Heart left ventricle (tissue), 16 donors: ENCODE measurements at regions not wholly inside any gene's neighbourhood (a gene's known extent, or its start where the extent isn't known, plus 50 kb on each side); places are given as distances from the start of the nearest gene placed in this dataset.

ENCODE experiments used
- ATAC-seq, 4 donors: fragments of 200-7000 bp; cut with Tn5 transposase; one replicate each; pipeline ENCODE4 v1.9.1; 2020 to 2022; ENCODE audit warnings: moderate library complexity in 4 of 4, mild to moderate bottlenecking in 3 of 4, moderate number of reproducible peaks in 1 of 4
- DNase-seq, 5 donors: peaks; one replicate each; pipeline ENCODE4 v3.0.0-alpha.2; 2020
- H3K27ac ChIP-seq, 12 donors: fragments of 200-600 bp; sonication (generic) in 4 of 12; one replicate each; pipeline versions ENCODE4 v1.5.0 to v1.8.0; 2016 to 2022; ENCODE audit warnings: mild to moderate bottlenecking in 2 of 12
- H3K27me3 ChIP-seq, 9 donors: fragments of 200-600 bp; sonication (generic) in 2 of 9; one replicate each; pipeline versions ENCODE4 v1.5.1 to v1.8.0; 2016 to 2022; ENCODE audit warnings: mild to moderate bottlenecking in 3 of 9
- H3K36me3 ChIP-seq, 9 donors: fragments of 200-600 bp; sonication (generic) in 2 of 9; one replicate each; pipeline versions ENCODE4 v1.5.0 to v1.8.0; 2018 to 2022; ENCODE audit warnings: mild to moderate bottlenecking in 2 of 9
- H3K4me1 ChIP-seq, 12 donors: fragments of 200-600 bp; sonication (generic) in 4 of 12; one replicate each; pipeline versions ENCODE4 v1.5.0 to v1.8.0; 2016 to 2022; ENCODE audit warnings: mild to moderate bottlenecking in 3 of 12
- H3K4me3 ChIP-seq, 12 donors: fragments of 200-600 bp; sonication (generic) in 4 of 12; one replicate each; pipeline versions ENCODE4 v1.5.0 to v1.8.0; 2017 to 2022; ENCODE audit warnings: mild to moderate bottlenecking in 9 of 12, moderate library complexity in 4 of 12
- H3K9me3 ChIP-seq, 12 donors: fragments of 200-600 bp; sonication (generic) in 4 of 12; one replicate each; pipeline versions ENCODE4 v1.5.0 to v1.8.0; 2016 to 2022; ENCODE audit warnings: mild to moderate bottlenecking in 1 of 12
- CTCF ChIP-seq, 12 donors: fragments of 200-600 bp; sonication (generic) in 4 of 12; IDR thresholded peaks; one replicate each; pipeline versions ENCODE4 v1.5.0 to v1.8.0; 2018 to 2022; ENCODE audit warnings: antibody characterized with exemption in 12 of 12, mild to moderate bottlenecking in 5 of 12
- POLR2A ChIP-seq, 2 donors: fragments of 450-650 bp; IDR thresholded peaks; one replicate each; pipeline ENCODE4 v1.6.1; 2017; ENCODE audit warnings: antibody characterized with exemption in 2 of 2, mild to moderate bottlenecking in 2 of 2, moderate library complexity in 2 of 2
- WGBS, 4 donors: extraction: QIAGEN DNeasy Blood & Tissue Kit in 2 of 4; methylation state at CpG; one replicate each; pipeline versions ENCODE4 v1.1.5 to v1.1.7; 2013 to 2018; 5-methylcytosine and 5-hydroxymethylcytosine counted together
- intact Hi-C, 10 donors: fragments of 100-400 bp; cut with DNase I; formaldehyde crosslinking; loops; one replicate each; pipeline versions ENCODE4 v1.11.1 to v1.14.2; 2022
- donor health status: ischemic (EF 13 %, LVEDD 7.1; RV severe dilation, severe dysfunction).
- donor health status: healthy with polysubstance abuse.
- donor health status: DM: no; HTN: yes; CAD: no.
- donor health status: DM: no; HTN: no; CAD: no.
- donor health status: ischemic (EF 25% LVEDD 6.9; RV normal size, moderate dysfunction).
- donor health status: ischemic (EF 25% LVEDD 5.7; RV mildly dilated, moderate dysfunction).
- donor health status: healthy.
- donor health status: DM: yes; HTN: yes; CAD: no.
- donor health status: ischemic (EF 35%, LVEDD 5.7; RV mildly dilated, moderate dysfunction).
- donor health status: nonischemic (EF 11% LVEDD 7.7; RV severe dilation, severe dysfunction).
- donor health status: DM: yes; HTN: yes; CAD: no.
- donor health status: PGD.
- donor health status: ischemic (EF 29% LVEDD 5.4; RV normal size, mild dysfunction).
- donor health status: nonischemic (EF 23%, LVEDD 6.1; RV moderate dilation, normal function).

- H3K27me3 ChIP-seq, result peaks cover 0 to 6% (median 0%) of the 10 kb centered on the region in 9 donors
- H3K9me3 ChIP-seq, result peaks cover 0 to 9% (median 0%) of the 10 kb centered on the region in 12 donors
- no peak for DNase-seq
- TF ChIP-seq CTCF (IDR thresholded peaks at IDR 0.05), result no peak
- TF ChIP-seq POLR2A (IDR thresholded peaks at IDR 0.05), result no peak
- no peak overlapping the region for H3K4me3 ChIP-seq
- H3K27ac ChIP-seq, result no peak overlapping the region
- WGBS, 4 donors, result 40 to 55% (median 40%) methylated on average over 15 of the region's 15 CpGs
- no peak for ATAC-seq
- H3K36me3 ChIP-seq, result no peaks in the 10 kb centered on the region
- intact Hi-C loops, result no loop called here
- H3K4me1 ChIP-seq, result no peaks in the 10 kb centered on the region
Observed at GRCh38 chr16:20166531-20167235, 93.0 kb upstream of the GPR139 start.

- Histone ChIP-seq H3K4me1 (no peaks in the 10 kb centered on the region), H3K27ac (no peak overlapping the region), H3K4me3 (no peak overlapping the region), H3K36me3 (no peaks in the 10 kb centered on the region), H3K27me3 (peaks cover 0 to 7% (median 0%) of the 10 kb centered on the region in 9 donors), H3K9me3 (peaks cover 0 to 16% (median 5%) of the 10 kb centered on the region in 12 donors)
- intact Hi-C loops, result loop anchor here in 1 of 10 donors (10.0 kb wide), 1 partner anchor 59 kb away; no protein-coding TSS in a partner anchor
- no peak for DNase-seq
- ATAC-seq, result no peak
- 77 to 84% (median 79%) methylated on average over 1 of the region's 1 CpG for WGBS, 4 donors
- TF ChIP-seq CTCF (IDR thresholded peaks at IDR 0.05) (no peak), POLR2A (IDR thresholded peaks at IDR 0.05) (no peak)
Observed at GRCh38 chr16:20153444-20153843, 79.8 kb upstream of the GPR139 start.

GRCh38 chr16:20147091-20147490, 73.4 kb upstream of the GPR139 start:
- no peaks in the 10 kb centered on the region for H3K9me3 ChIP-seq
- WGBS, 4 donors, result 66 to 74% (median 73%) methylated on average over 5 of the region's 5 CpGs
- peaks cover 0 to 19% (median 0%) of the 10 kb centered on the region in 9 donors for H3K27me3 ChIP-seq
- no peak for DNase-seq
- no peak overlapping the region for H3K4me3 ChIP-seq
- intact Hi-C loops, result no loop called here
- no peak for TF ChIP-seq POLR2A (IDR thresholded peaks at IDR 0.05)
- TF ChIP-seq CTCF (IDR thresholded peaks at IDR 0.05), result no peak
- no peaks in the 10 kb centered on the region for H3K36me3 ChIP-seq
- no peak for ATAC-seq
- H3K4me1 ChIP-seq, result no peaks in the 10 kb centered on the region
- H3K27ac ChIP-seq, result no peak overlapping the region

- TF ChIP-seq CTCF (IDR thresholded peaks at IDR 0.05) (no peak), POLR2A (IDR thresholded peaks at IDR 0.05) (no peak)
- no peaks in the 10 kb centered on the region for H3K9me3 ChIP-seq
- WGBS, 4 donors, result 68 to 83% (median 70%) methylated on average over 7 of the region's 7 CpGs
Observed at GRCh38 chr16:20141956-20142355, 68.3 kb upstream of the GPR139 start.

More at GRCh38 chr16:20141956-20142355, 68.3 kb upstream of the GPR139 start:
- H3K4me1 ChIP-seq, result no peaks in the 10 kb centered on the region
- no peak overlapping the region for H3K27ac ChIP-seq
- DNase-seq (no peak), ATAC-seq (no peak)
- intact Hi-C loops, result no loop called here
- H3K4me3 ChIP-seq, result no peak overlapping the region
- H3K36me3 ChIP-seq, result no peaks in the 10 kb centered on the region
- H3K27me3 ChIP-seq, result peaks cover 0 to 2% (median 0%) of the 10 kb centered on the region in 9 donors
